K562 (cell line): ENCODE measurements at regions not wholly inside any gene's neighbourhood (a gene's known extent, or its start where the extent isn't known, plus 50 kb on each side); places are given as distances from the start of the nearest gene placed in this dataset.

Experiments
- ID3 ChIP-seq, 2 experiments: fragments of 250-450 bp in 1 of 2; fragments of 450-650 bp in 1 of 2; sonication (Bioruptor Pico) in 1 of 2; IDR thresholded peaks; 2 replicates each; pipeline versions ENCODE4 v1.6.1 to v1.8.0; 2016 to 2021; ENCODE audit warnings: mild to moderate bottlenecking in 2 of 2, moderate library complexity in 2 of 2, missing compliant biosample characterization in 1 of 2, missing genetic modification characterization in 1 of 2
- SIX5 ChIP-seq, 2 experiments: IDR thresholded peaks; 2 replicates each; pipeline ENCODE4 v1.6.1; 2011; ENCODE audit warnings: low read length in 2 of 2, borderline replicate concordance in 1 of 2, low read depth in 1 of 2, mild to moderate bottlenecking in 1 of 2, moderate library complexity in 1 of 2; ENCODE audit not compliant: insufficient read depth in 1 of 2
- ZNF764 ChIP-seq: fragments of 250-450 bp; sonication (Bioruptor Pico); IDR thresholded peaks from 2 replicates; pipeline ENCODE4 v1.4.0; 2020; ENCODE audit warnings: low read depth, mild to moderate bottlenecking, moderate library complexity
- TF ChIP-seq, protein P1 (sequence below): fragments of 450-650 bp; IDR thresholded peaks from 2 replicates; pipeline ENCODE4 v1.6.1; 2017; ENCODE audit warnings: antibody characterized with exemption, mild to moderate bottlenecking
- TF ChIP-seq, protein P2 (sequence below): fragments of 450-650 bp; formaldehyde crosslinking; IDR thresholded peaks from 2 replicates; pipeline ENCODE4 v1.4.0; 2020; ENCODE audit warnings: mild to moderate bottlenecking, moderate library complexity

DNA sequence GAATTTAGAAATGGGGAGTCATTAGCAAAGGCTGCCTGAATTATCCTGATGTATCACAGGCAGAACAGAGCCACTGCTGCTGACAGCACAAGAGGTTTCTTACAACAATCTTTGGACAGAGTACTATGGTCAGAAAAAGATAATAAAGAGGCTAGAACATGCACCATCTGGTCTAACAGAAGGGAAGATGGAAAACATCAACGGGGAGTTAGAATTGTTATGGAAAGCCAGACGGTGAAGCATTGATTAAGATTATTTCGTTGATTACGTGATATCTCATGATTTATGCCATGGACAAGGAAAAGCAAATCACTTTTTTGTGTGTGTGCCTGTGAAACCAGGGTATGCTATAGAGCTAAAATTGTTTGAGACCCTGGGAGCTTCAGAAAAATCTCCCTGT lies 409.4 kb upstream of the ETAA1 start (continued):
- TF ChIP-seq, protein P1, sequence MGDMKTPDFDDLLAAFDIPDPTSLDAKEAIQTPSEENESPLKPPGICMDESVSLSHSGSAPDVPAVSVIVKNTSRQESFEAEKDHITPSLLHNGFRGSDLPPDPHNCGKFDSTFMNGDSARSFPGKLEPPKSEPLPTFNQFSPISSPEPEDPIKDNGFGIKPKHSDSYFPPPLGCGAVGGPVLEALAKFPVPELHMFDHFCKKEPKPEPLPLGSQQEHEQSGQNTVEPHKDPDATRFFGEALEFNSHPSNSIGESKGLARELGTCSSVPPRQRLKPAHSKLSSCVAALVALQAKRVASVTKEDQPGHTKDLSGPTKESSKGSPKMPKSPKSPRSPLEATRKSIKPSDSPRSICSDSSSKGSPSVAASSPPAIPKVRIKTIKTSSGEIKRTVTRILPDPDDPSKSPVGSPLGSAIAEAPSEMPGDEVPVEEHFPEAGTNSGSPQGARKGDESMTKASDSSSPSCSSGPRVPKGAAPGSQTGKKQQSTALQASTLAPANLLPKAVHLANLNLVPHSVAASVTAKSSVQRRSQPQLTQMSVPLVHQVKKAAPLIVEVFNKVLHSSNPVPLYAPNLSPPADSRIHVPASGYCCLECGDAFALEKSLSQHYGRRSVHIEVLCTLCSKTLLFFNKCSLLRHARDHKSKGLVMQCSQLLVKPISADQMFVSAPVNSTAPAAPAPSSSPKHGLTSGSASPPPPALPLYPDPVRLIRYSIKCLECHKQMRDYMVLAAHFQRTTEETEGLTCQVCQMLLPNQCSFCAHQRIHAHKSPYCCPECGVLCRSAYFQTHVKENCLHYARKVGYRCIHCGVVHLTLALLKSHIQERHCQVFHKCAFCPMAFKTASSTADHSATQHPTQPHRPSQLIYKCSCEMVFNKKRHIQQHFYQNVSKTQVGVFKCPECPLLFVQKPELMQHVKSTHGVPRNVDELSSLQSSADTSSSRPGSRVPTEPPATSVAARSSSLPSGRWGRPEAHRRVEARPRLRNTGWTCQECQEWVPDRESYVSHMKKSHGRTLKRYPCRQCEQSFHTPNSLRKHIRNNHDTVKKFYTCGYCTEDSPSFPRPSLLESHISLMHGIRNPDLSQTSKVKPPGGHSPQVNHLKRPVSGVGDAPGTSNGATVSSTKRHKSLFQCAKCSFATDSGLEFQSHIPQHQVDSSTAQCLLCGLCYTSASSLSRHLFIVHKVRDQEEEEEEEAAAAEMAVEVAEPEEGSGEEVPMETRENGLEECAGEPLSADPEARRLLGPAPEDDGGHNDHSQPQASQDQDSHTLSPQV: no peak
- no peak for TF ChIP-seq ID3 (CRISPR knock-in tag; IDR thresholded peaks at IDR 0.05)
- TF ChIP-seq ID3 (tag; IDR thresholded peaks at IDR 0.05): no peak
- TF ChIP-seq SIX5 (IDR thresholded peaks at IDR 0.05; ENCODE audit: borderline replicate concordance in 1 of 2, insufficient read depth in 1 of 2, low read depth in 1 of 2, low read length in 2 of 2): no peak
- TF ChIP-seq ZNF764 (CRISPR knock-in tag): no peak
- TF ChIP-seq, protein P2, sequence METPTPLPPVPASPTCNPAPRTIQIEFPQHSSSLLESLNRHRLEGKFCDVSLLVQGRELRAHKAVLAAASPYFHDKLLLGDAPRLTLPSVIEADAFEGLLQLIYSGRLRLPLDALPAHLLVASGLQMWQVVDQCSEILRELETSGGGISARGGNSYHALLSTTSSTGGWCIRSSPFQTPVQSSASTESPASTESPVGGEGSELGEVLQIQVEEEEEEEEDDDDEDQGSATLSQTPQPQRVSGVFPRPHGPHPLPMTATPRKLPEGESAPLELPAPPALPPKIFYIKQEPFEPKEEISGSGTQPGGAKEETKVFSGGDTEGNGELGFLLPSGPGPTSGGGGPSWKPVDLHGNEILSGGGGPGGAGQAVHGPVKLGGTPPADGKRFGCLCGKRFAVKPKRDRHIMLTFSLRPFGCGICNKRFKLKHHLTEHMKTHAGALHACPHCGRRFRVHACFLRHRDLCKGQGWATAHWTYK (CRISPR knock-in tag): no peak
- TF ChIP-seq, all 486 proteins: peak for 0
